Effector memory CD4-positive, alpha-beta T cell (primary cell): ENCODE measurements at regions not wholly inside any gene's neighbourhood (a gene's known extent, or its start where the extent isn't known, plus 50 kb on each side); places are given as distances from the start of the nearest gene placed in this dataset.

ENCODE experiments used
- DNase-seq, 3 donors: peaks; one replicate each; pipeline ENCODE4 v3.0.0-alpha.2; 2020
- H3K27ac ChIP-seq: 2 replicates; pipeline ENCODE4 v1.7.0; 2013; ENCODE audit warnings: mild to moderate bottlenecking, low read length, moderate library complexity; ENCODE audit not compliant: insufficient read depth, poor library complexity, severe bottlenecking
- H3K27me3 ChIP-seq: replicated peaks from 2 replicates; pipeline ENCODE4 v1.7.0; 2013; ENCODE audit warnings: mild to moderate bottlenecking, low read length; ENCODE audit not compliant: insufficient read depth, control insufficient read depth, poor library complexity, severe bottlenecking
- H3K36me3 ChIP-seq: 2 replicates; pipeline ENCODE4 v1.7.0; 2013; ENCODE audit warnings: mild to moderate bottlenecking, low read length, moderate library complexity; ENCODE audit not compliant: control insufficient read depth, insufficient read depth
- H3K4me1 ChIP-seq: 2 replicates; pipeline ENCODE4 v1.7.0; 2013; ENCODE audit warnings: low read length, mild to moderate bottlenecking; ENCODE audit not compliant: control insufficient read depth, insufficient read depth, poor library complexity, severe bottlenecking
- H3K4me3 ChIP-seq: 2 replicates; pipeline ENCODE4 v1.7.0; 2013; ENCODE audit warnings: low read length, low read depth, mild to moderate bottlenecking; ENCODE audit not compliant: insufficient read depth, poor library complexity, severe bottlenecking
- H3K9me3 ChIP-seq: 2 replicates; pipeline ENCODE4 v1.7.0; 2013; ENCODE audit warnings: mild to moderate bottlenecking, low read length, moderate library complexity; ENCODE audit not compliant: control insufficient read depth

GRCh38 chr13:108156749-108157148 is 58.6 kb downstream of the LIG4 start:
- Histone ChIP-seq H3K4me3 (no peak overlapping the region), H3K9me3 (no peaks in the 10 kb centered on the region), H3K27me3 (no peaks in the 10 kb centered on the region), H3K36me3 (no peaks in the 10 kb centered on the region), H3K4me1 (no peaks in the 10 kb centered on the region), H3K27ac (no peak overlapping the region)
- no peak for DNase-seq

DNA sequence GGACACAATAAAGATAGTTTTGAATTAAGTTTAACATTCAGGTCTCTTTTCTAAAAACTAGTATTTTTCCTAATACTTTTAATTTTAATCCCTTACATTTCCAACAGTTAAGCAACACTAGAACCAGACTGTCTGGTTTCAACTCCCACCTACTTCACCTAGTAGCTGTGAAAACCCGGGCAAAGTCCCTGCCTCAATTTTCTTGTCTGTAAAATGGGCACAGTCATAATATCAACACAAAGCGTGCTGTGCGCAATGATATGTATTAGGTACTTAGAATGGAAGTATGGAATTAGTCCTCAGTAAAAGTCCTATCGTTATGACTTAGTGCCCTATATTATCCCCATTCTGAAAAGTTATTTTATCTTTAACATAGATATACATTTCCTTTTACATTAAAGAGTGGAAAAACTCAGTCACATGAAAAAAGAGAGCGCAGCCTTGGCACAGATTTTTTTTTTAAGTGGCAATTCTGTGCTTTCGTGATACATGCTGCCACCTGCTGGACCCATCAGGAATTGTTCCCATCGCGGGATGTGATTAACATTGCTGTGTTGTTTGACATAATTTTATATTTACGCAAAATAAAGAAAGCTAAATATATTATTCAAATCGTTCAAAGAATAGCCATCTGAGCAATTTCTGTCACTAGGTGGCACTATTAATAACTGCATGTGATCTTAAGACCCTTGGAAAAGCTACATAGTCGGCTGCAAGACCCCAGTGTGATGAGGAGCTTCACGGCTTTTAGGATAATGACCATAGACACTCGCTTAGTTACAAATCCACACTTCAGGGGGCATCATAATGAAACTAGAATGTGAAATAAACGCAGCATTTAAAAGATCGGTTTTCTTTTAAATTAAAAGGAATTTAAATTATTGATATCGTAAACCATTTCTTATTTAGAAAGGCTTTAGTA is 59.9 kb downstream of the LIG4 start:
- Histone ChIP-seq H3K4me1 (no peaks in the 10 kb centered on the region), H3K36me3 (no peaks in the 10 kb centered on the region), H3K4me3 (no peak overlapping the region), H3K27ac (no peak overlapping the region), H3K9me3 (no peaks in the 10 kb centered on the region), H3K27me3 (no peaks in the 10 kb centered on the region)
- DNase-seq: peak in 2 of 3 donors; percentile 11 to 29

DNA sequence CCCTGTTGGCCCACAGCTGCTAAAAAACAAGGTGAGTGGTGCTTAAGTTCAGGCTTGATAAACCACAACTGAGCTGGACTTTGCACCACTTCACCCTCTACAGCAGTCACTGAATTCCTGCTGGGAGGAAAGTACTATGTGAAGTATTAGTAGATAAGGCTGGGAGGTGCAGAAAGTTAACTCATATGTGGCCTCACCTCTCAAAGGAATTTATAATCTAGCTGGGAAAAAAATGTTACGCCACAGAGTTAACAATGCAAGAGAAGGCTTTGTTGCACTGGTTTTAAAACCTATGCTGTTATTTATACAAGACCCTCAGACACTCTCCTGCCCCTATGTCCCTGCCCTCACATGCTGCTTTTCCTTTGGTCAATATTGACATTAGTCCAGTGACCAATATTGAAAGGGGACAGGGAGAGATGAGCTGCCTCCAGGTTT is 60.9 kb downstream of the LIG4 start:
- no peak overlapping the region for H3K4me3 ChIP-seq
- H3K9me3 ChIP-seq: no peaks in the 10 kb centered on the region
- no peak for DNase-seq
- no peaks in the 10 kb centered on the region for H3K4me1 ChIP-seq
- no peaks in the 10 kb centered on the region for H3K36me3 ChIP-seq
- no peak overlapping the region for H3K27ac ChIP-seq
- no peaks in the 10 kb centered on the region for H3K27me3 ChIP-seq

DNA sequence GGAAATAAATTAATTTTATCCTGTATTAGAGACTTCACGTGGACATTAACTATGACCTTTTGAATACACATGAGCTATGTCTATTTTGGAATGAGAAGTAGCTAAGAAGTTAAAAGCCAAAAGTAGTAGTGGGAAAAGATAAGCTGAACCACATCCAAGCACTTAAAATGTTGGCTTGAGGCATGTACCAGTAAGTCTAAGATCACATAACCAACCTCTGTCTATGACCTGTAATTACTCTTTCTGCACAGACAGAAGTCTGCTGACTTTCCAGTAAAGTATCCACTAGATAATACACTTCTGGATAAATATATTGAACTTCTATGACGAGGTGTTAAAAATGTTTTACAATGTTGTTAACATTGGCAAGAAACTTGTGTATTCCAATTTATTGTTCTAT is 68.7 kb downstream of the LIG4 start:
- no peak for DNase-seq
- H3K4me1 ChIP-seq: no peaks in the 10 kb centered on the region
- no peaks in the 10 kb centered on the region for H3K9me3 ChIP-seq
- H3K27me3 ChIP-seq: no peaks in the 10 kb centered on the region
- no peak overlapping the region for H3K4me3 ChIP-seq
- no peak overlapping the region for H3K27ac ChIP-seq
- H3K36me3 ChIP-seq: no peaks in the 10 kb centered on the region

DNA sequence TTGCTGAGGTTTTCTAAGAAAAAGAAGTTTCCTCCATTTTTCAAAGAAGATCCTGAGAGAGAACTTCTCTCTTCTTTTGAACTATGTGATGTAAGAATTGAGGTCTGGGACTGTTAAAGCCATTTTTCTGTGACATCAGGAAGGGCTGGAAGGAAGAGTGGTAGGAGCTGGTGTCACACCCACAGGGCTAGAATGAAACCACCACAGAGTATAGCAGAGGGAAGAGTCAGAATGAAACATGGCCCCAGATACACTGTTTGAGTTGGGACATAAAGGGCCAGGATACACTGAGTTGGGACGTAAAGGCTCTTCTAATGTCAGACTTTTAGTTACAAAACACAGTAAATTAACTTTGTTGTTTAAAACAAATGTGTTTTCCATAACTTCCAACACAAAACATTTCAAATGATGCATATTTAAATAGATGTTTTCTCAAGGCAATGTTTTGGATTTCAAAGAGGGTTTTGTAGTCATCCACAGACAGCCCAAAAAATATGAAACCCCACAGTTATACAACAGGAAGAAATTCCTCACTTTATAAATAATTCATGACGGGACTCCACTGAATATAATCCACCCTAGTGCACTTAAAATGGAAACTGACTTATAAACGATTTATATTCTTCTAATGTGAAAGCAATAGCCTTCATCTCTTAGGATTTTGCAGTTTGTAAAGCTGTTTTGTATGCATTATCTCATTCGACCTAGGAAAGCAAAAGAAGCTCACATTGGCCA is 72.5 kb downstream of the LIG4 start:
- no peaks in the 10 kb centered on the region for H3K27me3 ChIP-seq
- H3K27ac ChIP-seq: no peak overlapping the region
- H3K4me1 ChIP-seq: no peaks in the 10 kb centered on the region
- no peaks in the 10 kb centered on the region for H3K36me3 ChIP-seq
- DNase-seq: no peak
- H3K4me3 ChIP-seq: no peak overlapping the region
- no peaks in the 10 kb centered on the region for H3K9me3 ChIP-seq

GRCh38 chr13:108137176-108137575 is 78.2 kb downstream of the LIG4 start:
- no peaks in the 10 kb centered on the region for H3K27me3 ChIP-seq
- no peaks in the 10 kb centered on the region for H3K36me3 ChIP-seq
- no peaks in the 10 kb centered on the region for H3K9me3 ChIP-seq
- H3K27ac ChIP-seq: no peak overlapping the region
- no peak overlapping the region for H3K4me3 ChIP-seq
- H3K4me1 ChIP-seq: no peaks in the 10 kb centered on the region
- no peak for DNase-seq

- no peak for DNase-seq
- Histone ChIP-seq H3K4me3 (no peak overlapping the region), H3K36me3 (no peaks in the 10 kb centered on the region), H3K27me3 (no peaks in the 10 kb centered on the region), H3K9me3 (no peaks in the 10 kb centered on the region), H3K27ac (no peak overlapping the region), H3K4me1 (no peaks in the 10 kb centered on the region)
These were observed 87.9 kb downstream of the LIG4 start for GRCh38 chr13:108127406-108127805.

- Histone ChIP-seq H3K27ac (no peak overlapping the region), H3K4me1 (no peaks in the 10 kb centered on the region), H3K27me3 (no peaks in the 10 kb centered on the region), H3K36me3 (no peaks in the 10 kb centered on the region), H3K9me3 (no peaks in the 10 kb centered on the region), H3K4me3 (no peak overlapping the region)
- DNase-seq: no peak
These were observed 89.3 kb downstream of the LIG4 start for GRCh38 chr13:108126056-108126455.

GRCh38 chr13:108121406-108121805 is 93.9 kb downstream of the LIG4 start:
- no peak for DNase-seq
- no peaks in the 10 kb centered on the region for H3K9me3 ChIP-seq
- no peaks in the 10 kb centered on the region for H3K36me3 ChIP-seq
- H3K27me3 ChIP-seq: no peaks in the 10 kb centered on the region
- H3K27ac ChIP-seq: no peak overlapping the region
- no peak overlapping the region for H3K4me3 ChIP-seq
- no peaks in the 10 kb centered on the region for H3K4me1 ChIP-seq

GRCh38 chr13:108120856-108121255 is 94.5 kb downstream of the LIG4 start:
- no peaks in the 10 kb centered on the region for H3K4me1 ChIP-seq

More at GRCh38 chr13:108120856-108121255, 94.5 kb downstream of the LIG4 start:
- H3K9me3 ChIP-seq: no peaks in the 10 kb centered on the region
- no peak for DNase-seq
- H3K27me3 ChIP-seq: no peaks in the 10 kb centered on the region
- H3K27ac ChIP-seq: no peak overlapping the region
- no peaks in the 10 kb centered on the region for H3K36me3 ChIP-seq
- no peak overlapping the region for H3K4me3 ChIP-seq
